A673 (cell line): ENCODE measurements at regions not wholly inside any gene's neighbourhood (a gene's known extent, or its start where the extent isn't known, plus 50 kb on each side); places are given as distances from the start of the nearest gene placed in this dataset.

Source experiments
- BruUV-seq: library from RNA; stranded (reverse); fragments of 400-500 nt; replicated peaks from 2 replicates; lab custom pipeline; 2021; lab: Mats Ljungman, UMichigan
- CTCF ChIA-PET: fragments of 300-600 bp; sonication (Branson Sonifier 250); formaldehyde crosslinking; loops from one replicate; lab custom pipeline; 2022; ENCODE audit warnings: antibody characterized with exemption; lab: Charles Lee
- POLR2A ChIA-PET: fragments of 300-600 bp; sonication (Branson Sonifier 250); formaldehyde crosslinking; loops from one replicate; lab custom pipeline; 2022; ENCODE audit warnings: antibody characterized with exemption; ENCODE audit not compliant: low non-redundant PET; lab: Charles Lee
- DNase-seq: peaks from one replicate; pipeline ENCODE4 v3.0.0-alpha.2; 2015; ENCODE audit warnings: low spot score
- H3K27ac ChIP-seq: fragments of 200-600 bp; sonication (generic); 2 replicates; pipeline ENCODE4 v1.5.1; 2016; ENCODE audit warnings: mixed run types, low read depth, mild to moderate bottlenecking, mixed read lengths, antibody characterized with exemption, low read length; ENCODE audit not compliant: poor library complexity, severe bottlenecking
- H3K27me3 ChIP-seq: fragments of 200-600 bp; sonication (generic); replicated peaks from 2 replicates; pipeline ENCODE4 v1.6.1; 2017; ENCODE audit warnings: mixed run types, low read depth, mild to moderate bottlenecking, mixed read lengths, antibody characterized with exemption, low read length; ENCODE audit not compliant: insufficient read depth, poor library complexity
- H3K36me3 ChIP-seq: fragments of 200-600 bp; sonication (generic); 2 replicates; pipeline ENCODE4 v1.6.1; 2016; ENCODE audit warnings: mixed run types, mild to moderate bottlenecking, mixed read lengths, antibody characterized with exemption, low read length; ENCODE audit not compliant: insufficient read depth, poor library complexity, severe bottlenecking
- H3K4me1 ChIP-seq: fragments of 200-600 bp; sonication (generic); 2 replicates; pipeline ENCODE4 v1.6.1; 2017; ENCODE audit warnings: mixed run types, mild to moderate bottlenecking, mixed read lengths, antibody characterized with exemption, low read length; ENCODE audit not compliant: insufficient read depth, poor library complexity, severe bottlenecking
- H3K4me3 ChIP-seq: fragments of 200-600 bp; sonication (generic); 2 replicates; pipeline ENCODE4 v1.5.1; 2016; ENCODE audit warnings: low read depth, mixed run types, mild to moderate bottlenecking, mixed read lengths, low read length; ENCODE audit not compliant: poor library complexity, severe bottlenecking
- H3K9me3 ChIP-seq: fragments of 200-600 bp; sonication (generic); 2 replicates; pipeline ENCODE4 v1.6.1; 2016; ENCODE audit warnings: mixed run types, low read depth, mild to moderate bottlenecking, mixed read lengths, antibody characterized with exemption, low read length; ENCODE audit not compliant: poor library complexity, severe bottlenecking
- CTCF ChIP-seq: fragments of 300-800, 200-600 bp; sonication (generic); conservative IDR thresholded peaks from 2 replicates; pipeline ENCODE4 v1.5.1; 2017; ENCODE audit warnings: low read depth, mild to moderate bottlenecking, antibody characterized with exemption, low read length, moderate library complexity, mixed read lengths
- EZH2 ChIP-seq: fragments of 200-600 bp; sonication (generic); IDR thresholded peaks from 2 replicates; pipeline ENCODE4 v1.6.1; 2017; ENCODE audit warnings: borderline replicate concordance, low read depth, mild to moderate bottlenecking, mixed read lengths, antibody characterized with exemption, low read length; ENCODE audit not compliant: poor library complexity, severe bottlenecking
- intact Hi-C: fragments of 100-400 bp; cut with micrococcal nuclease; formaldehyde crosslinking; loops from one replicate; pipeline ENCODE4 v1.10.0; 2022; ENCODE audit not compliant: unreplicated experiment

- POLR2A ChIA-PET, result interaction anchor here (0.6 kb wide), 1 partner anchor 273 kb away, joined by 5 read pairs; no protein-coding TSS in a partner anchor
- TF ChIP-seq EZH2 (no peak), CTCF (no peak)
These were observed 271.7 kb downstream of the HGF start for GRCh38 chr7:81498176-81498575.

GRCh38 chr7:81492910-81493309 lies 276.9 kb downstream of the HGF start:
- BruUV-seq, result no TSS peak
- H3K27ac ChIP-seq, result no peak overlapping the region
- H3K4me1 ChIP-seq, result no peaks in the 10 kb centered on the region
- TF ChIP-seq EZH2 (no peak), CTCF (no peak)
- H3K9me3 ChIP-seq, result no peaks in the 10 kb centered on the region
- no peak for DNase-seq
- no peaks in the 10 kb centered on the region for H3K27me3 ChIP-seq
- H3K4me3 ChIP-seq, result no peak overlapping the region
- ChIA-PET CTCF (no interaction called here), POLR2A (no interaction called here)
- H3K36me3 ChIP-seq, result no peaks in the 10 kb centered on the region
- intact Hi-C loops, result loop anchor here (10.0 kb wide), 1 partner anchor 752 kb away; no protein-coding TSS in a partner anchor

More at GRCh38 chr7:81498176-81498575, 271.7 kb downstream of the HGF start:
- intact Hi-C loops, result loop anchor here (2.0 to 10.0 kb wide), 3 partner anchors 519 to 1104 kb away; no protein-coding TSS in a partner anchor
- CTCF ChIA-PET, result interaction anchor here (0.6 kb wide), 1 partner anchor 1195 kb away, joined by 3 read pairs; no protein-coding TSS in a partner anchor
- Histone ChIP-seq H3K4me3 (no peak overlapping the region), H3K9me3 (no peaks in the 10 kb centered on the region), H3K27ac (no peak overlapping the region), H3K4me1 (peaks cover 22% of the 10 kb centered on the region), H3K36me3 (no peaks in the 10 kb centered on the region), H3K27me3 (no peaks in the 10 kb centered on the region)
- BruUV-seq, result no TSS peak
- no peak for DNase-seq

GRCh38 chr7:81492240-81492639 lies 277.6 kb downstream of the HGF start:
- intact Hi-C loops, result loop anchor here (10.0 kb wide), 1 partner anchor 753 kb away; no protein-coding TSS in a partner anchor
- no peaks in the 10 kb centered on the region for H3K36me3 ChIP-seq
- ChIA-PET CTCF (no interaction called here), POLR2A (no interaction called here)
- no peaks in the 10 kb centered on the region for H3K9me3 ChIP-seq
- no peak overlapping the region for H3K27ac ChIP-seq
- TF ChIP-seq CTCF (no peak), EZH2 (no peak)
- H3K27me3 ChIP-seq, result no peaks in the 10 kb centered on the region
- DNase-seq, result no peak
- BruUV-seq, result no TSS peak
- no peaks in the 10 kb centered on the region for H3K4me1 ChIP-seq
- H3K4me3 ChIP-seq, result no peak overlapping the region
